Muscle of leg (tissue), 3 donors: ENCODE measurements at regions not wholly inside any gene's neighbourhood (a gene's known extent, or its start where the extent isn't known, plus 50 kb on each side); places are given as distances from the start of the nearest gene placed in this dataset.
"Not testable (repeated sequence)": the region's sequence is repeated elsewhere in the genome, so short reads cannot be mapped to it uniquely, and the experiment has no call there.

ENCODE experiments used
- DNase-seq: peaks from one replicate; pipeline ENCODE4 v3.0.0; 2013
- H3K27ac ChIP-seq: one replicate; pipeline ENCODE4 v1.5.1; 2013; ENCODE audit warnings: mild to moderate bottlenecking, low read length, control low read depth
- H3K27me3 ChIP-seq: one replicate; pipeline ENCODE4 v1.6.1; 2013; ENCODE audit warnings: low read length; ENCODE audit not compliant: control insufficient read depth, insufficient read depth
- H3K36me3 ChIP-seq: one replicate; pipeline ENCODE4 v1.6.1; 2013; ENCODE audit warnings: low read length; ENCODE audit not compliant: control insufficient read depth, insufficient read depth
- H3K4me1 ChIP-seq: one replicate; pipeline ENCODE4 v1.6.1; 2013; ENCODE audit warnings: low read length; ENCODE audit not compliant: control insufficient read depth, insufficient read depth
- H3K4me3 ChIP-seq: one replicate; pipeline ENCODE4 v1.5.1; 2013; ENCODE audit warnings: low read length, control low read depth
- H3K9me3 ChIP-seq: replicated peaks from 2 replicates; pipeline ENCODE4 v1.6.1; 2013; ENCODE audit warnings: low read depth, low read length; ENCODE audit not compliant: control insufficient read depth
- WGBS: methylation state at CpG from one replicate; pipeline ENCODE4 v1.1.5; 2013; ENCODE audit warnings: missing lambda C conversion rate; ENCODE audit not compliant: insufficient coverage; 5-methylcytosine and 5-hydroxymethylcytosine counted together

- DNase-seq: no peak
- H3K36me3 ChIP-seq: no peaks in the 10 kb centered on the region
- WGBS: 79% methylated on average over 36 of the region's 36 CpGs
Measured at GRCh38 chr5:3324421-3325101, 271.1 kb upstream of the IRX1 start.

GRCh38 chr5:3323966-3324365 is 271.7 kb upstream of the IRX1 start:
- H3K27me3 ChIP-seq, H3K4me3 ChIP-seq, H3K9me3 ChIP-seq, DNase-seq, H3K27ac ChIP-seq, H3K36me3 ChIP-seq: not testable (repeated sequence)
- H3K4me1 ChIP-seq: peaks cover 16% of the 10 kb centered on the region
- WGBS: 92% methylated on average over 6 of the region's 6 CpGs

More at GRCh38 chr5:3324421-3325101, 271.1 kb upstream of the IRX1 start:
- peaks cover 4% of the 10 kb centered on the region for H3K27me3 ChIP-seq
- no peaks in the 10 kb centered on the region for H3K9me3 ChIP-seq
- H3K27ac ChIP-seq: no peak overlapping the region
- peaks cover 19% of the 10 kb centered on the region for H3K4me1 ChIP-seq
- no peak overlapping the region for H3K4me3 ChIP-seq

- Histone ChIP-seq H3K36me3 (no peaks in the 10 kb centered on the region), H3K4me3 (no peak overlapping the region), H3K27ac (no peak overlapping the region), H3K27me3 (peaks cover 4% of the 10 kb centered on the region), H3K9me3 (no peaks in the 10 kb centered on the region), H3K4me1 (peaks cover 16% of the 10 kb centered on the region)
- 100% methylated on average over 2 of the region's 3 CpGs for WGBS
- no peak for DNase-seq
Measured at GRCh38 chr5:3323144-3323543, 272.5 kb upstream of the IRX1 start.

GRCh38 chr5:3322642-3323041 is 273.0 kb upstream of the IRX1 start:
- no peaks in the 10 kb centered on the region for H3K36me3 ChIP-seq
- peaks cover 4% of the 10 kb centered on the region for H3K27me3 ChIP-seq
- no peaks in the 10 kb centered on the region for H3K9me3 ChIP-seq
- no peak overlapping the region for H3K27ac ChIP-seq
- H3K4me1 ChIP-seq: peaks cover 16% of the 10 kb centered on the region
- H3K4me3 ChIP-seq: no peak overlapping the region
- 97% methylated on average over 3 of the region's 3 CpGs for WGBS
- no peak for DNase-seq

GRCh38 chr5:3321923-3322322 is 273.7 kb upstream of the IRX1 start:
- WGBS: 78% methylated on average over 9 of the region's 10 CpGs
- Histone ChIP-seq H3K4me1 (peaks cover 16% of the 10 kb centered on the region), H3K36me3 (no peaks in the 10 kb centered on the region), H3K9me3 (no peaks in the 10 kb centered on the region), H3K27me3 (peaks cover 4% of the 10 kb centered on the region), H3K27ac (no peak overlapping the region), H3K4me3 (no peak overlapping the region)
- DNase-seq: no peak

- 17% methylated on average over 2 of the region's 11 CpGs for WGBS
- Histone ChIP-seq H3K9me3 (no peaks in the 10 kb centered on the region), H3K36me3 (no peaks in the 10 kb centered on the region), H3K27me3 (peaks cover 4% of the 10 kb centered on the region), H3K4me1 (peaks cover 16% of the 10 kb centered on the region), H3K27ac (no peak overlapping the region), H3K4me3 (no peak overlapping the region)
- no peak for DNase-seq
Measured at GRCh38 chr5:3321119-3321760, 274.4 kb upstream of the IRX1 start.

- H3K36me3 ChIP-seq: no peaks in the 10 kb centered on the region
- H3K27ac ChIP-seq: no peak overlapping the region
- peaks cover 9% of the 10 kb centered on the region for H3K4me1 ChIP-seq
- DNase-seq: no peak
- peaks cover 4% of the 10 kb centered on the region for H3K27me3 ChIP-seq
- H3K9me3 ChIP-seq: no peaks in the 10 kb centered on the region
- 60% methylated on average over 7 of the region's 19 CpGs for WGBS
- no peak overlapping the region for H3K4me3 ChIP-seq
Measured at GRCh38 chr5:3320317-3320875, 275.2 kb upstream of the IRX1 start.

GRCh38 chr5:3317051-3317795 is 278.4 kb upstream of the IRX1 start:
- 66% methylated on average over 3 of the region's 10 CpGs for WGBS

GRCh38 chr5:3313569-3313968 is 282.1 kb upstream of the IRX1 start:
- Histone ChIP-seq H3K4me1 (no peaks in the 10 kb centered on the region), H3K36me3 (no peaks in the 10 kb centered on the region), H3K4me3 (no peak overlapping the region), H3K27me3 (no peaks in the 10 kb centered on the region), H3K27ac (no peak overlapping the region), H3K9me3 (peaks cover 11% of the 10 kb centered on the region)
- WGBS: 82% methylated on average over 1 of the region's 4 CpGs
- DNase-seq: no peak

More at GRCh38 chr5:3317051-3317795, 278.4 kb upstream of the IRX1 start:
- peaks cover 8% of the 10 kb centered on the region for H3K9me3 ChIP-seq
- peaks cover 4% of the 10 kb centered on the region for H3K27me3 ChIP-seq
- no peaks in the 10 kb centered on the region for H3K36me3 ChIP-seq
- H3K4me1 ChIP-seq: no peaks in the 10 kb centered on the region
- no peak overlapping the region for H3K4me3 ChIP-seq
- H3K27ac ChIP-seq: no peak overlapping the region
- no peak for DNase-seq

- DNase-seq: no peak
- H3K4me1 ChIP-seq: no peaks in the 10 kb centered on the region
- WGBS: 78% methylated on average over 6 of the region's 6 CpGs
- H3K9me3 ChIP-seq: peaks cover 11% of the 10 kb centered on the region
- no peaks in the 10 kb centered on the region for H3K27me3 ChIP-seq
- H3K4me3 ChIP-seq: no peak overlapping the region
- no peak overlapping the region for H3K27ac ChIP-seq
- H3K36me3 ChIP-seq: no peaks in the 10 kb centered on the region
Measured at GRCh38 chr5:3312299-3312698, 283.3 kb upstream of the IRX1 start.
